Dedifferentiated amniotic fluid mesenchymal stem cell (primary cell): ENCODE measurements at regions not wholly inside any gene's neighbourhood (a gene's known extent, or its start where the extent isn't known, plus 50 kb on each side); places are given as distances from the start of the nearest gene placed in this dataset.
"Not testable (repeated sequence)": the region's sequence is repeated elsewhere in the genome, so short reads cannot be mapped to it uniquely, and the experiment has no call there.

Experiments used
- DNase-seq: peaks from one replicate; pipeline ENCODE4 v3.0.0-alpha.2; 2016; ENCODE audit errors: extremely low spot score

- no peak for DNase-seq
Observed at GRCh38 chr9:124125651-124125977, 114.0 kb downstream of the LHX2 start.

GRCh38 chr9:124126648-124127646, 115.4 kb downstream of the LHX2 start:
- DNase-seq = peak; percentile 34

GRCh38 chr9:124128568-124129166, 117.1 kb downstream of the LHX2 start:
- DNase-seq = no peak

DNA sequence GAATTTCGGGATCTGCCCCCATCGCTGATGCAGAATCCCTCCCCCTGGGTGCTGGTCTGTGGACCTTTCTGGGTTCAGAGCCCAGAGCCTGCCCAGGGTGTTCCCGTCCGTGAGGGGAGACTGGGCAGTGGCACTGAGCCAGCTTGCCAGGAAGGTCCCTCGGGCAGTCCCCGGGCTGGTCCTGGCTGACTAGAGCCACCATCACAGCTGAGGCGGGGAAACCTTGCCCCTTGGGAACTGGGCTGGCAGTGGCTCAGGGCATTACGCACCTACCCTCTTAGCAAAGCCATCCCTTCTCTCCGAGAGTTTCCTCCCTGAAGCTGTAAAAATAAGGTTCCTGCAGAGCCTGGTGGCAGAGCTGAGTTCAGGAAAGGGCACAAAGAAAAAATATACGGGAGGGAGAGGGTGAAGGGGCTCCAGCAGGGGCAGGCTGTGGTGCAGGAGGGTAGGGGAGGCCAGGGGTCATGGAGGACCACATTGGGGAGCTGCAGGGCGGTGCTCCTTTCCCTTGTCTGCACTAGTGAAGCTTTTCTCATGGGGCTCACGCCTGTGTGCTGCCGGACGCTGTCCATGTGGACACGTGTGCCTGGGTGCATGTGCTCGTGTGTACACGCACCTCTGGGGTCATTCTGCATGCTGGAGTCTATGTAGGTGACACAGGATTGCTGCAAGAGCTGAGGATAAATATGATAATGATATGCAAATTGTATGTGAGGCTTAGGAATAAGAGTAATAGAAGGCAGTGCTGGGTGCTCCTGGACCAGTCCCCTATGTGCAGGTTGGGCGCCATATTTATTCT, 118.9 kb downstream of the LHX2 start:
- DNase-seq = no peak

DNA sequence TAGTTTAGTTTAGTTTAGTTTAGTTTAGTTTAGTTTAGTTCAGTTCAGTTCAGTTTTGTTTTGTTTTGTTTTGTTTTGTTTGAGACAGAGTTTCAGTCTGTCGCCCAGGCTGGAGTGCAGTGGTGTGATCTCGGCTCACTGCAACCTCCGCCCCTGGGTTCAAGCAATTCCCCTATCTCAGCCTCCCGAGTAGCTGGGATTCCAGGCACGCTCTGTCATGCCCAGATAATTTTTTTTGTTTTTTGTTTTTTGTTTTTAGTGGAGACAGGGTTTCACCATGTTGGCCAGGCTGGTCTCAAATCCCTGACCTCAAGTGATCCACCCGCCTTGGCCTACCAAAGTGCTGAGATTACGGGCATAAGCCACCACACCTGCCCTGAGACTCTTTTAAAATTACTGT, 120.0 kb downstream of the LHX2 start:
- not testable (repeated sequence) for DNase-seq

DNA sequence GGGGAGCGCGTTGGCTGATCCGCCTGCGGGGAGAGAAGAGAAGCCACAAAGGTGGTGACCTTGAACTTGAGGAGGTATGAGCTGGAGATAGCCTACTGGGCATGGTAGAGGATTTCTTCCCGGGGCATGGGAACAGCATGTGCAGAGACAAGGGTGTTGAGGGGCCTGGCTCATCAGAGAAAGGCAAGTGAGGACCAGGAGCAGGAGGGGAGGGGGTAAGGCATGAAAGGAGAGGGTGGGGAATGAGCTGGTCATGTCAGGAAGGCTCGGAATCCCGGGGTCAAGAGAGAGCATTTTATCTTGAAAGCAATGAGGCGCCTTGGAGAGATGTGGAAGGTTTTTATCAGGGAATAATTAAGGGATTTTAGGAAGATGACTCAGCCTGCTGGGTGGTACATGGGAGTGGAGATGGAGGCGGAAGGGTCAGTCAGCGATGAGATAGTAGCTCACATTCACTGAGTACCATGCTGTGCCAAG, 121.1 kb downstream of the LHX2 start:
- DNase-seq = no peak

- DNase-seq = no peak
Observed at GRCh38 chr9:124133727-124134126, 122.2 kb downstream of the LHX2 start.

GRCh38 chr9:124134526-124134925, 123.0 kb downstream of the LHX2 start:
- no peak for DNase-seq

- DNase-seq = no peak
Observed at GRCh38 chr9:124135813-124136365, 121.9 kb upstream of the NEK6 start.

- no peak for DNase-seq
Observed at GRCh38 chr9:124137009-124137943, 120.5 kb upstream of the NEK6 start.

GRCh38 chr9:124137944-124138335, 119.8 kb upstream of the NEK6 start:
- DNase-seq = no peak

- peak; percentile 17 for DNase-seq
Observed at GRCh38 chr9:124139001-124139400, 118.7 kb upstream of the NEK6 start.

DNA sequence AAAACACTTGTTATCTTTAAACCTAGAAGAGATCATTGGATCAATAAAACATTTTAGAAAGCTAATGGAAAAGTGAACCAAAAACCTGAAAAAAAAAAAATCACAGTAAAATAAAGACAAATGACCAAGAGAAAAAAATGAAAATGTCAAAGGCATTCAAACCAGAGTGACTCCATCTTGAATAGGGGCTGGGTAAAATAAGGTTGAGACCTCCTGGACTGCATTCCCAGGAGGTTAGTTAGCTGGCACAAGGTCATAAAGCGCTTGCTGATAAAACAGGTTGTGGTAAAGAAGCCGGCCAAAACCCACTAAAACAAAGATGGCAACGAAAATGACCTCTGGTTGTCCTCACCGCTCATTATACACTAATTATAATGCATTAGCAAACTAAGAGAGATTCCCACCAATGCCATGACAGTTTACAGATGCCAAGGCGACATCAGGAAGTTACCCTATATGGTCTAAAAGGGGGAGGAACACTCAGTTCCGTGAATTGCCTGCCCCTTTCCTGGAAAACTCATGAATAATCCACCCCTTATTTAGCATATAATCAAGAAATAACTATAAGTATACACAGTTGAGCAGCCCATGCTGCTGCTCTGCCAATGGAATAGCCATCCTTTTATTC, 116.7 kb upstream of the NEK6 start:
- no peak for DNase-seq

DNA sequence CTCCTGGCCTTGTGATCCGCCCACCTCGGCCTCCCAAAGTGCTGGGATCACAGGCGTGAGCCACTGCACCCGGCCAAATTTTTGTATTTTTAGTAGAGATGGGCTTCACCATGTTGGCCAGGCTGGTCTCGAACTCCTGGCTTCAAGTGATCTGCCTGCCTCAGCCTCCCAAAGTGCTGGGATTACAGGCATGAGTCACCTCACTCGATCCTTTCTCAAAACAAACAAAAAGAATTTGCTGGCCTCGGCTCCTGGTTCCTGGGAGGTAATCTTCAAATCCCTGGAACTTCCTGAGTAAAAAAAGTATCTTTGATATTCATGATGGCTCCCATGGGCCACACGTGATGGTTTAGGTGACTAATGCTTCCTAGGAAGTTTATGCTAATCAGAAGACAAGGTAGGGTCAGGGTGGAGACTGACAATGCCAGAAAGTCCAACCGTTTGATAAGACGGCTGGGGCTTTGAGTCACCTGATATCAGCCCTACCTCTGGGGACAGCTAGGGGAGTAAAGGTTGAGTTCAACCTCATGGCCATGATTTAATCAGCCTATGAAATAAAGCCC, 113.1 kb upstream of the NEK6 start:
- DNase-seq = not testable (repeated sequence)

- DNase-seq = no peak
Observed at GRCh38 chr9:124146031-124146561, 111.7 kb upstream of the NEK6 start.

GRCh38 chr9:124149992-124150391, 107.8 kb upstream of the NEK6 start:
- no peak for DNase-seq

DNA sequence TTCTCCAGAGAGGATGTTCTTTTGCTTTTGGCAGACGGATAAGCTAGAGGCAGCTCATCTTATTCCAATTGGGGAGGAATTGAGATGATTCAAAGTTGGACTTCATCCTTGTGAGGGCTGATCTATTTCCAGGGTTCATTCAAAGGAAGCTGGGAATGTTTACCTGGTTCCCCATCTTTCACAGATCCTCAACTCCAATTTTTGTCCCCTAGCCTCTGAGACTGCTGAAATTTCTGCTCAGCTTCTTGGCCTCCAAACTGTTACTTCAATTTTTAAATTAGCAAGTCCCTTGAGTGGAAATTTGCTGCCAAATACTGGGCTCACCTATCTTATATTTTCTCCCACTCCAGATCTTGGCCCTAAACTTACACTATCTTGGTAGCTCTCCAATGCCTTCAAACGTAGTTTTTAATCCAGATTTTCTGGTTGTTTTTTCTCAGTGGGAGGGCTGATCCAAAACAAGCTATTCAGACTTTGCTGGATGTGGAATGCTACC, 93.9 kb upstream of the NEK6 start:
- no peak for DNase-seq

- no peak for DNase-seq
Observed at GRCh38 chr9:124164811-124165210, 92.9 kb upstream of the NEK6 start.

DNA sequence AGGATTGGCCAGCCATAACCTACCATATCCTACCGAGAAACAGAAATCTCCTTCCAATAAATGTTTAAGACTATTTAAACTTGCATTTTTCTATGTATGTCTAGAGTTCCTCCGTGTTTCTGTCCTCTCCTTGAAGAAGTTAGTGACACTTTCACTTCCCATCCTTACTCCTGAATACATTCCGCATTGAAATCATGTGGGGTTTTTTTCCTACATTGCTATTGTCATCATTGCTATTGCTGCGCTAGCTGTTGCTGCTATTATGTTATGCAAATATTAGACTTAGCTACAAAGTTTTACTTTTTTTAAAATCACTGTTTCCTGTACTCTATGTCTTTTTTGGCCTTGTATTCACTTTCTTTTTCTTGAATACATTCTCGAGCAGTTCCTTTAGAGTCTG, 83.3 kb upstream of the NEK6 start:
- DNase-seq = no peak

- not testable (repeated sequence) for DNase-seq
Observed at GRCh38 chr9:124177522-124177921, 80.2 kb upstream of the NEK6 start.
